ENCODE measurements at regions not wholly inside any gene's neighbourhood (a gene's known extent, or its start where the extent isn't known, plus 50 kb on each side); places are given as distances from the start of the nearest gene placed in this dataset.

GRCh38 chr2:107086497-107086896 is 200.5 kb upstream of the ST6GAL2 start:
- CTCF ChIA-PET (ENCODE audit: unreplicated experiment) = no interaction called here
- no peaks in the 10 kb centered on the region for H3K79me2 ChIP-seq (ENCODE audit: insufficient read depth, low read depth, low read length)
- no peak for DNase-seq (ENCODE audit: low spot score)
- H3K36me3 ChIP-seq (ENCODE audit: insufficient read depth, low read length) = no peaks in the 10 kb centered on the region
- no peaks in the 10 kb centered on the region for H3K4me1 ChIP-seq (ENCODE audit: insufficient read depth, low read length, poor library complexity, severe bottlenecking)
- no peaks in the 10 kb centered on the region for H3K9me2 ChIP-seq (ENCODE audit: insufficient read depth, low read length)
- no peak overlapping the region for H3K27ac ChIP-seq (ENCODE audit: low read depth, low read length, poor library complexity, severe bottlenecking)
- intact Hi-C loops (cut with micrococcal nuclease; ENCODE audit: unreplicated experiment) = no loop called here
- H3K4me3 ChIP-seq (ENCODE audit: low read depth, low read length, poor library complexity, severe bottlenecking) = no peak overlapping the region
- POLR2A ChIA-PET = interaction anchor here (0.7 kb wide), 1 partner anchor 10 kb away, joined by 4 read pairs; no protein-coding TSS in a partner anchor
- no peaks in the 10 kb centered on the region for H4K20me1 ChIP-seq (ENCODE audit: insufficient read depth, low read length)
- no peaks in the 10 kb centered on the region for H3K9me3 ChIP-seq (ENCODE audit: low read length)
- no peak overlapping the region for H2AFZ ChIP-seq (ENCODE audit: low read length)
- no peak overlapping the region for H3K4me2 ChIP-seq (ENCODE audit: low read length)
- no TSS peak for BruUV-seq (replicated peaks)
- TF ChIP-seq EZH2phosphoT487 (IDR thresholded peaks at IDR 0.05; ENCODE audit: borderline replicate concordance, low read depth, low read length) = no peak
- TF ChIP-seq, protein P1, sequence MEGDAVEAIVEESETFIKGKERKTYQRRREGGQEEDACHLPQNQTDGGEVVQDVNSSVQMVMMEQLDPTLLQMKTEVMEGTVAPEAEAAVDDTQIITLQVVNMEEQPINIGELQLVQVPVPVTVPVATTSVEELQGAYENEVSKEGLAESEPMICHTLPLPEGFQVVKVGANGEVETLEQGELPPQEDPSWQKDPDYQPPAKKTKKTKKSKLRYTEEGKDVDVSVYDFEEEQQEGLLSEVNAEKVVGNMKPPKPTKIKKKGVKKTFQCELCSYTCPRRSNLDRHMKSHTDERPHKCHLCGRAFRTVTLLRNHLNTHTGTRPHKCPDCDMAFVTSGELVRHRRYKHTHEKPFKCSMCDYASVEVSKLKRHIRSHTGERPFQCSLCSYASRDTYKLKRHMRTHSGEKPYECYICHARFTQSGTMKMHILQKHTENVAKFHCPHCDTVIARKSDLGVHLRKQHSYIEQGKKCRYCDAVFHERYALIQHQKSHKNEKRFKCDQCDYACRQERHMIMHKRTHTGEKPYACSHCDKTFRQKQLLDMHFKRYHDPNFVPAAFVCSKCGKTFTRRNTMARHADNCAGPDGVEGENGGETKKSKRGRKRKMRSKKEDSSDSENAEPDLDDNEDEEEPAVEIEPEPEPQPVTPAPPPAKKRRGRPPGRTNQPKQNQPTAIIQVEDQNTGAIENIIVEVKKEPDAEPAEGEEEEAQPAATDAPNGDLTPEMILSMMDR (conservative IDR thresholded peaks at IDR 0.05; ENCODE audit: low read length) = no peak

GRCh38 chr2:107088156-107088555 is 202.2 kb upstream of the ST6GAL2 start:
- Histone ChIP-seq H3K4me1 (ENCODE audit: insufficient read depth, low read length, poor library complexity, severe bottlenecking) (no peaks in the 10 kb centered on the region), H3K9me3 (ENCODE audit: low read length) (no peaks in the 10 kb centered on the region), H3K27ac (ENCODE audit: low read depth, low read length, poor library complexity, severe bottlenecking) (no peak overlapping the region), H3K79me2 (ENCODE audit: insufficient read depth, low read depth, low read length) (no peaks in the 10 kb centered on the region), H3K9me2 (ENCODE audit: insufficient read depth, low read length) (no peaks in the 10 kb centered on the region), H2AFZ (ENCODE audit: low read length) (no peak overlapping the region), H4K20me1 (ENCODE audit: insufficient read depth, low read length) (no peaks in the 10 kb centered on the region), H3K4me2 (ENCODE audit: low read length) (no peak overlapping the region), H3K4me3 (ENCODE audit: low read depth, low read length, poor library complexity, severe bottlenecking) (no peak overlapping the region), H3K36me3 (ENCODE audit: insufficient read depth, low read length) (no peaks in the 10 kb centered on the region)
- intact Hi-C loops (cut with micrococcal nuclease; ENCODE audit: unreplicated experiment) = no loop called here
- POLR2A ChIA-PET = no interaction called here
- CTCF ChIA-PET (ENCODE audit: unreplicated experiment) = no interaction called here
- no TSS peak for BruUV-seq (replicated peaks)
- no peak for TF ChIP-seq EZH2phosphoT487 (IDR thresholded peaks at IDR 0.05; ENCODE audit: borderline replicate concordance, low read depth, low read length)
- TF ChIP-seq, protein P1 (conservative IDR thresholded peaks at IDR 0.05; ENCODE audit: low read length) = no peak
- DNase-seq (ENCODE audit: low spot score) = no peak

DNA sequence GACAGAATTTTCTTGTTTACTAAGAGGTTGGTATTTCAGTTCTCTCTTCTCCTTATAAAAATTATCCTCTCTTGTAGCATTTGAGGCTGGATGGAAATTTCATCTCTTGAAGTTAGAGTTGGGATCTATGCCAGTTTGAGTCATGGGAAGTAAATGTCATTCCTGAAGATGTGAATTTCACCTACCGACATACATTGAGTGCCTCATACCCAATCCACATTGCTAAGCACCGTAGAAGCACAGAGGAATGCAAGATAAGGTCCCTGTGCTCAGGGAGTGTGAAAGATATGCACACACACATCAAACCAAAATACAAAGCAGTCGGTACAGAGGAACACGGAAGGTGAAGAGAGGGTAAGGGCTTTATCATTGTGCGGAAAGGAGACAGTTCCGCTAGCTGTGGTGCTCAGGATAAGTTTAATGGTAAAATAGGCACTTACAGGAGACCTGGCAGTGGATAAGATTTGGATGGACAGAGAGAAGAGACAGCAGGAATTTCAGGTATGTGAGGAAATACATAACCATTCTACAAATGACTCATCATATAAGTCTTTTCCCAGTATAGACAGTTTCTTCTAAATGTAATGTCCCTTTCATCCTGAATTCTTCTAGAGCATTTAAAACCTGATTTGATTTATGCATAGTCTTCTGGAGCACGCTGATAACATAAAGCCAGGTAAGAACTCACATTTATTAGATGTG is 205.3 kb upstream of the ST6GAL2 start:
- CTCF ChIA-PET (ENCODE audit: unreplicated experiment) = no interaction called here
- Histone ChIP-seq H4K20me1 (ENCODE audit: insufficient read depth, low read length) (no peaks in the 10 kb centered on the region), H3K9me3 (ENCODE audit: low read length) (no peaks in the 10 kb centered on the region), H3K27ac (ENCODE audit: low read depth, low read length, poor library complexity, severe bottlenecking) (no peak overlapping the region), H2AFZ (ENCODE audit: low read length) (no peak overlapping the region), H3K79me2 (ENCODE audit: insufficient read depth, low read depth, low read length) (no peaks in the 10 kb centered on the region), H3K36me3 (ENCODE audit: insufficient read depth, low read length) (no peaks in the 10 kb centered on the region), H3K4me1 (ENCODE audit: insufficient read depth, low read length, poor library complexity, severe bottlenecking) (no peaks in the 10 kb centered on the region), H3K9me2 (ENCODE audit: insufficient read depth, low read length) (no peaks in the 10 kb centered on the region), H3K4me3 (ENCODE audit: low read depth, low read length, poor library complexity, severe bottlenecking) (no peak overlapping the region), H3K4me2 (ENCODE audit: low read length) (no peak overlapping the region)
- POLR2A ChIA-PET = no interaction called here
- intact Hi-C loops (cut with micrococcal nuclease; ENCODE audit: unreplicated experiment) = no loop called here
- DNase-seq (ENCODE audit: low spot score) = no peak
- TF ChIP-seq EZH2phosphoT487 (IDR thresholded peaks at IDR 0.05; ENCODE audit: borderline replicate concordance, low read depth, low read length) = no peak
- TF ChIP-seq, protein P1 (conservative IDR thresholded peaks at IDR 0.05; ENCODE audit: low read length) = no peak
- no TSS peak for BruUV-seq (replicated peaks)
